H1 (cell line): ENCODE measurements at regions not wholly inside any gene's neighbourhood (a gene's known extent, or its start where the extent isn't known, plus 50 kb on each side); places are given as distances from the start of the nearest gene placed in this dataset.

Experiments
- ATF3 ChIP-seq: IDR thresholded peaks from 2 replicates; pipeline ENCODE4 v1.6.1; 2011; ENCODE audit warnings: low read depth, mild to moderate bottlenecking, low read length; ENCODE audit not compliant: insufficient read depth
- BACH1 ChIP-seq: IDR thresholded peaks from 2 replicates; pipeline ENCODE4 v1.6.1; 2012; ENCODE audit warnings: low read length, improper control_type of control experiment
- CBX8 ChIP-seq: fragments of 300-800, 300-1000 bp; sonication (generic); IDR thresholded peaks from 2 replicates; pipeline ENCODE4 v1.7.1; 2016; ENCODE audit warnings: low read depth, low read length, borderline replicate concordance
- CHD7 ChIP-seq: fragments of 300-600 bp; sonication (generic); IDR thresholded peaks from 2 replicates; pipeline ENCODE4 v1.7.1; 2012; ENCODE audit warnings: low read length, moderate library complexity, mild to moderate bottlenecking, inconsistent platforms; ENCODE audit not compliant: insufficient replicate concordance
- CREB1 ChIP-seq: IDR thresholded peaks from 2 replicates; pipeline ENCODE4 v1.6.1; 2012; ENCODE audit warnings: inconsistent platforms
- CTBP2 ChIP-seq: IDR thresholded peaks from 2 replicates; pipeline ENCODE4 v1.7.0; 2011; ENCODE audit warnings: borderline replicate concordance, mild to moderate bottlenecking, moderate library complexity, mixed read lengths, low read length; ENCODE audit not compliant: insufficient read depth, insufficient read length
- KDM4A ChIP-seq: IDR thresholded peaks from one replicate; pipeline ENCODE4 v1.7.1; 2012; ENCODE audit warnings: low read depth, mild to moderate bottlenecking, moderate library complexity, low read length, inconsistent platforms; ENCODE audit not compliant: severe bottlenecking
- POLR2A ChIP-seq, 2 experiments: IDR thresholded peaks; 1 replicate in 1 of 2; 2 replicates in 1 of 2; pipeline ENCODE4 v1.6.1; 2011; ENCODE audit warnings: low read depth in 2 of 2, low read length in 2 of 2, mild to moderate bottlenecking in 2 of 2; ENCODE audit errors: control extremely low read depth in 1 of 2
- SUZ12 ChIP-seq: fragments of 200-600 bp; sonication (generic); IDR thresholded peaks from 2 replicates; pipeline ENCODE4 v1.6.1; 2012; ENCODE audit warnings: mild to moderate bottlenecking, inconsistent platforms, low read length, moderate library complexity, mixed read lengths
- TAF7 ChIP-seq: optimal IDR thresholded peaks from 2 replicates; pipeline ENCODE3; 2011; ENCODE audit warnings: low read depth, mild to moderate bottlenecking, inconsistent platforms, low read length, moderate library complexity, borderline replicate concordance

DNA sequence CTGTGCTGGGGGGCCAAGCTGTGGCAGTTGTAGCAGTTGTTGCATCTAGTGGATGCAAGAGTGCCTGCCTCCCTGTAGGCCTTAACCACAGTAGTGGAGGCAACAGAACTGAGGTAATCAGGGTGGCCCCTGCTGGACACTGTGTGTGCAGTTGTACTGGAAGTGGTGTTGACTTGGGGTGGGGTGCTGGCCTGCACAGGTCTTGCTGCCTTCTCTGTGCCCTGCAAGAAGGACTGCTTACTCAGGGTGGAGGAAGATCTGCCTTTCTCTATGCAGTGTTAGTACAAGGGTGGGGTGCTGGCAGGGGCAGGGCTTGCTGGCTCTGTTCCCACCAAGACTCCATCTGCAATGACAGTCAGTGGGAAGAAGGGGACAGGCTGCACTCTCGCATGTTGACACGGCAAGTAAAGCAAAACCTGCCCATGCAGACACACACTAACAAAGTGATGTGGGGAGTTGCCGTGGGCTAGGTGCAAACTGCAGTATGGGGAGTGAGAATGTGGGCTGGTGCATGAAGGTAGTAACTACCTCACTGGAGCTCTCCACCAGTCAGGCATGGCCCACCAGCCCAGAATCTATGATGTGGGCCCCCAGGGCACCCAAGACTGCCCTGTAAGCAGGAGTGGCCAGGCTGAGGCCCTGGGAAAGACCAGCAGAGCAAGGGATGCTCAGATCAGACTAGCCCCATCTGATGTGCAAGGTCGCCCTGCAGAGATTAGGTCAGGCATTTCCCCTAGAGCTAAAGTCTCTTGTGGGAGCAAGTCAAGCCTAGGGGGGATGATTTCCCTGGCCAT is 594.9 kb downstream of the TECRL start (continued):
- TF ChIP-seq CHD7: no peak
- no peak for TF ChIP-seq POLR2A (IDR thresholded peaks at IDR 0.05; ENCODE audit: control extremely low read depth in 1 of 2, low read depth in 2 of 2, low read length in 2 of 2)
- no peak for TF ChIP-seq KDM4A
- TF ChIP-seq SUZ12: no peak
- TF ChIP-seq CTBP2: no peak
- TF ChIP-seq TAF7: no peak
- no peak for TF ChIP-seq ATF3
- TF ChIP-seq BACH1: no peak
- no peak for TF ChIP-seq CREB1
- no peak for TF ChIP-seq CBX8
